ENCODE measurements at regions not wholly inside any gene's neighbourhood (a gene's known extent, or its start where the extent isn't known, plus 50 kb on each side); places are given as distances from the start of the nearest gene placed in this dataset.
"Not testable (repeated sequence)": the region's sequence is repeated elsewhere in the genome, so short reads cannot be mapped to it uniquely, and the experiment has no call there.

GRCh38 chr3:176147251-176147650, 1050.0 kb downstream of the TBL1XR1 start:
- DNase-seq: no peak

GRCh38 chr3:176141837-176142236, 1055.4 kb downstream of the TBL1XR1 start:
- no peak for DNase-seq

DNA sequence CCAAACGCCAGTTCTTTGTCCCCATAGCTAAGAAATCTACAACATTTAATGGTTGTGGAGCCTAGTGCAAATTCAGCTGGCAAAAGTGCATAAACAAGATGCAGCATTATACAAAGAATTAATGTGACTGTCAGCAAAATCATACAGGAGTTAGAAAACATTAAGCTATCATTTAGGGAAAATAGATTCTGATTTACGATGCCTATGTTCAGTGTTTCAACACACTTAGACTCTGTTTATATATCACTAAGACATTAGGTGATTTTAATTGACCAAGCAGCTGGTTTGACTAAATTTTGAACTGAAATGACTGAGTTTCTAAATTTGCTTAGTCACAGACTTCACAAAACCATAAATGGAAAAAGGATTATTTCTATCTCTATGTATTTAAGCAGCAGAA, 1076.8 kb downstream of the TBL1XR1 start:
- DNase-seq: no peak

DNA sequence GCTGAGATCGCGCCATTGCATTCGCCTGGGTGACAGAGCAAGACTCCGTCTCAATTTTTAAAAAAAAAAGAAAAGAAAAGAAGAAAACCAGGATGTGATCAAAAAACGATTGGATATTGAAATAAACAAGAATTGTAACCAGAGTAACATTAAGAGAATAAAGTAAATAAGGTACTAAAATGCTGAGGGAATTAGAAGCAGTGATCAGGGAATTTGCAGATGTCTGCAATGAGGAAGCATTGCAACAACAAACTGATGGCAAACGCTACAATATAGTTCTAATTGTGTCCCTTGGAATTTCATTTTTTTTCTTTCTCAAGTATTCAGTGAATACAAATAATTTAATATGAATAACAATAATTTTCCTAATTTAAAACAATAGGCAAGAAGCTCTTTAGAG, 1077.5 kb downstream of the TBL1XR1 start:
- no peak for DNase-seq

DNA sequence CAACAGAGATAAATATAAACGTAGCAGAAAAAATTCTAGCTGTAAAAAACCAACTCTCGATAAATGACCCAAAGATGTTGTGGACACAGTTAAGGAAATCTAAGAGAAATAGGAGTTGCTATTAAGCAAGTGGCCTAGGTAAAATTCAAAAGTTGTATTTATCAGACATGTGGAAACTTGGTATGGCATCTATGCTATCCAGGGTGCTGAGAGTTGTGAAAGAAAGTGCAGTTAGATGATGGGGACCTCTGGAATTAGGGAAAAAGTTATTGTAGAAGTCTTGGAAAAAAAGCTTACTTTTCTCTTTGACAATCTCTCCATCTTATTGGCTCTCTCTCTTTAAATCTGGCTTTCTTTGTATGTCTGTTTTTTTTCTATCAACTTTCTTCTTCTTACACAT, 1090.9 kb downstream of the TBL1XR1 start:
- DNase-seq: no peak

DNA sequence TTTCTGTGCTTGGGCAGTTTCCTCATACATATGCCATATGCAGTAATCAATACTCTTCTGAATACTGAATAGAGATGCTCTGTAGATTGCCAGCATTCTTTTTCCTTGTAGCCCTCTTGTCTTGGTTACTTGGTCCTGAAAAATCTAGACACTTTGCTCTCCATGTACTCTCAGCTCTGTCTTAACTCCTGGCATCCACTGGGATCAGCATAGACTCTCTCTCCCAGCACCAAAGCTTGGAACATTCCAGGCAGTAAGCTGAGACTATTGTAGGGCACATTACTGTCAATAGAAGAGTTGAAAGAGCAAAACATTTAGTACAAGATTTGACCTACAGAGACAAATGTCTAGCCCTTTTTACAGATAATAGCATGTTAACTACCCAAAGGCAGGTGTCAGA, 1100.3 kb downstream of the TBL1XR1 start:
- no peak for DNase-seq

GRCh38 chr3:176093892-176094291, 1103.4 kb downstream of the TBL1XR1 start:
- not testable (repeated sequence) for DNase-seq

- DNase-seq: no peak
Observed at GRCh38 chr3:176090727-176091126, 1106.6 kb downstream of the TBL1XR1 start.

GRCh38 chr3:176088962-176089383, 1108.3 kb downstream of the TBL1XR1 start:
- DNase-seq: no peak

- no peak for DNase-seq
Observed at GRCh38 chr3:176087066-176087697, 1110.1 kb downstream of the TBL1XR1 start.

DNA sequence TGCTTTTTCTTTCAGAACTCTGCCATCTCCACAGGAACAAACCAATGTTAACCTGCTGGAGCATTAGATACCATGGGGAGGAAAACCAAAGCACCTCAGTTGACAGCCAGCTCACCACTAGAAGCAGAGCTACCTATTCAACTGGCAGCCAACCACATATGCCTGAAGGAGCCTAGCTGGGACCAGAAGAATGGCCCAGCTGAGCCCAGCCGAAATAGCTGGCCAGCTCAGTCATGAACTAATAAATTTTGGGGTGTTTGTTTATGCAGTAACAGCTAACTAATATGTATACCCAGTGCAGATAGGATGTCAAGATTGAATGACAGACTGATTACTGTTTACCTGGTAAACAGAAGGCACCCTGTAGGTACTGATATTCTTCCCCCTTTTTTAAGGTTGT, 1117.5 kb downstream of the TBL1XR1 start:
- DNase-seq: no peak

DNA sequence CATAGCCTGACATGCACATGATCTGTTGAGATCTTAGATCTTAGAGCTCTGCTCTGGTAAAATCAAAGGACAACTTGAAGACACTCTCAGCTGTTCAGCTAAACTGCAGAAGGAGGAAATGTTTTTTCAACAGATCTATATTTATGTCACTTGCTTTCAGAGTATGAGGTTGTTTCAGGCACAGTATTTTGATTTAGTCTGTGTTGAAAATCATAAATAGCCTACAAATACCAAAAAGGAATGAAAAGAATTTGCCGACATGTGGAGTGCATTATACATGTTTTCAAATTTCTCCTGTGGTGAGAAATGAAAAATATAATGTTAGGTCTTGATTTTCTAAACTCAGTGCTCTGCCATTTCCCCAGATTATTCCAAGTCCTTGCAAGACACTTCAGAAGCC, 1118.4 kb downstream of the TBL1XR1 start:
- DNase-seq: no peak

GRCh38 chr3:176075491-176075890, 1121.8 kb downstream of the TBL1XR1 start:
- DNase-seq: no peak

GRCh38 chr3:176075046-176075445, 1122.2 kb downstream of the TBL1XR1 start:
- DNase-seq: no peak

DNA sequence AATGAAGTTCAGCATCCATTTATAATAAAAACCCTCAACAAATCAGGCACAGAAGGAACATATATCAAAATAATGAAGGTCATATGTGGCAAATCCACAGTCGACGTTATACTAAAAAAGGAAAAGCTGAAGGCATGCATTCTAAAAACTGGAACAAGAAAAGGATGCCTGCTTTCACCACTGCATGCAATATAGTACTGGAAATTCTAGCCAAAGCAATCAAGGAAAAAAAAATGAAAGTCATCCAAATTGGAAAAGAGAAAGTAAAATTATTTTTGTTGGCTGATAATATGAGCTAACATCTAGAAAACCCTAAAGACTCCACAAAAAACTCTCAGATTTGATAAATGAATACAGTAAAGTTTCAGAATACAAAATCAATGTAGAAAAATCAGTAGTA, 1123.2 kb downstream of the TBL1XR1 start:
- DNase-seq: no peak

DNA sequence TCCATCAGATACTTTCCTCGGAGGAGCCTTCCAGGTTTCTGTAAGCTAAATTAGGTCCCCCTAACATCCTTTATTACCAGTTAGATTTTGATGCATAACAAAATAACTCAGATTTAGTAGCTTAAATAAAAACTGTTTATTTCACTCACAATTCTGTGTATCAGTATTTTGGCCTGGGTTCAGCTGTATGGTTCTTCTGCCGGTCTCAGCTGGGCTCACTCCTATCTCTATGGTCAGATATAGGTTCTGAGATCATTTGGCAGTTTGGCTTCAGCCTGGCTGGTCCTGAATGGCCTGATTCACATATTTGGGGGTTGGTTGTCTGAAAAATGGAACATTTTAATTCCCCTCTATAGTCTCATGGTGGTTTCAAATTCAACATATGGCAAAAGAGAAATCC, 1125.3 kb downstream of the TBL1XR1 start:
- no peak for DNase-seq

GRCh38 chr3:176068750-176069149, 1128.5 kb downstream of the TBL1XR1 start:
- no peak for DNase-seq

- no peak for DNase-seq
Observed at GRCh38 chr3:176058856-176059255, 1138.4 kb downstream of the TBL1XR1 start.

- no peak for DNase-seq
Observed at GRCh38 chr3:176055836-176056235, 1141.4 kb downstream of the TBL1XR1 start.

DNA sequence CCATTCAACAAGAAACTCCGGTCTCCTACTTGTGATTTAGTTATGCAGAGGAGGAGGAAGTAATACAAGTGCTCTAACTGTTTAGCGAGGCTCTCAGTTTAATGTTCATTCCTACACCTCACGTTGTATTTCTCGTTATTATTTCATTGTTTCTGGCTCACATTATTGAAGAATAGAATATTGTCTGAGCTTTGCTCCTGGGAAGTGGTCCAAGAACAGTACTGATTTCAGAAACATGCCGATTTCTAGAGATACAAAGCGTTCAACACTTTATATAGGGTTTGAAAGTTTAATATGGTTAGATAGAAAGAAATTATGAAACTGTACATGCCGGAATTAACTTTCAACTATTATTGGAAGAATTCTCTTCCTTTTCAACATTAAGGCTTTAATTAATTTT, 1145.5 kb downstream of the TBL1XR1 start:
- DNase-seq: no peak

- DNase-seq: no peak
Observed at GRCh38 chr3:176046703-176047102, 1150.6 kb downstream of the TBL1XR1 start.

DNA sequence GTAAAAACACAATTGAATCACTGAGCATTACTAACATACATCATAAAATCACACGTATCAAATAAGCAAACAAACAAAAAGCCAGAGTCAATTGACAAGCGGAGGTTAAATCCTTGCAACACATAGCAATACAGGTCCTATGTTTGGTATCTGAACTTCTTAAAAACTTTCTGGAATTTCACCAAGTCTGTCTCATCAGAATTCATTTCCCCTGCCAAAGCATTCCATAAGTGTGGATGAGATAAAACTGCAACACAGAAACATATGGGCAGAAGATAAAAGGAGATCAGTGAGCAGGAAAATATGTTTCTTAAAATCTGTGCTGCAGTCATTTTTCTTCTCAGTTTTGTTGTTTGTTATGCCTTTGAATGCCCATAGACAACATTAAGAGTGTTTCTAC, 1155.5 kb downstream of the TBL1XR1 start:
- no peak for DNase-seq

DNA sequence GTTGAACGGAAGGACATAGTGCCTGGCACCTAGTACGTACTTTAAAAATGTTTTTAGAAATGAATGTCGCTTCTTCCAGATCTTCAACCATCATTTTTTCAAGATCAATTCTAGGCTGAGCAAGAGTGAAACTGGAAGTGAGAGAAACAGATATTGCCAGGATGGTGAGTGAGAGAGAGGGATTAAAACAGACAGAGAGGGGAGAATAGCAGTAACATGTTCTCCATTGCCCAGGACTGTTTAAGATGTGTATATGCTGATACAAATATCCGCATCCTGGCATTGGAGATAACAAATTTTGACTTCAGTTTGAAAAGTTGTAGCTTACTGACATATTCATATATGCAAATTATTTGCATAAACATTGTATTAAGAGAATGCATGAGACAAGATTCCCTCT, 1156.1 kb downstream of the TBL1XR1 start:
- no peak for DNase-seq

DNA sequence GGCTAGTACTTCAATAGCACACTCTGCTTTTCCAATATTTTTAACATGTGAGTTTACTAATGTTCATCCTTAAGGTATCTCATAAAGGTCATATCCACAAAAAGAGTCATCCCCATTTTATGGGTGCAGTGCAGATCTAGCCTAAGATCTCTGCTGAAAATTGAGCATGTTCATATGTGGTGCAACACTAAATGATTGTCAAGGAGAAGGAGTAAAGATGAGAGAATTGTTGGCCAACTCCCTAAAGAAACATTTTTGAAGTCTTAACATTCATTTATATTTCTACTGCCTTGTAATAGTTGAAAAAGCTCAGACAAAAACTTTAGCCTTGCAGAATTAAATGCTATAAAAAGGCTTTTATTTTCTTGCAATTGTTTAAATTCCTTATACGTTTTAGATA, 1159.6 kb downstream of the TBL1XR1 start:
- no peak for DNase-seq

- DNase-seq: no peak
Observed at GRCh38 chr3:176032043-176032442, 1165.2 kb downstream of the TBL1XR1 start.

GRCh38 chr3:176016203-176016602, 1157.1 kb downstream of the NAALADL2 start:
- DNase-seq: not testable (repeated sequence)
